Calu3 (cell line): ENCODE measurements at regions not wholly inside any gene's neighbourhood (a gene's known extent, or its start where the extent isn't known, plus 50 kb on each side); places are given as distances from the start of the nearest gene placed in this dataset.

Experiments
- BruUV-seq: library from RNA; stranded (reverse); fragments of 400-500 nt; replicated peaks from 2 replicates; lab custom pipeline; 2021; lab: Mats Ljungman, UMichigan
- CTCF ChIA-PET: fragments of 300-600 bp; sonication (Branson Sonifier 250); formaldehyde crosslinking; loops from one replicate; lab custom pipeline; 2022; ENCODE audit warnings: antibody characterized with exemption; lab: Charles Lee
- DNase-seq: peaks from one replicate; pipeline ENCODE4 v3.0.0; 2022
- H3K27ac Mint-ChIP-seq: one replicate; pipeline ENCODE4 v1.8.0; 2022; ENCODE audit warnings: mixed read lengths; ENCODE audit not compliant: unreplicated experiment
- H3K27me3 Mint-ChIP-seq: one replicate; pipeline ENCODE4 v1.8.0; 2022; ENCODE audit warnings: mixed read lengths; ENCODE audit not compliant: unreplicated experiment
- H3K36me3 Mint-ChIP-seq: one replicate; pipeline ENCODE4 v1.8.0; 2022; ENCODE audit warnings: mild to moderate bottlenecking, moderate library complexity, mixed read lengths; ENCODE audit not compliant: insufficient read depth, unreplicated experiment
- H3K4me1 Mint-ChIP-seq: one replicate; pipeline ENCODE4 v1.8.0; 2022; ENCODE audit warnings: mild to moderate bottlenecking, low read depth, mixed read lengths; ENCODE audit not compliant: unreplicated experiment
- H3K4me3 Mint-ChIP-seq: one replicate; pipeline ENCODE4 v1.8.0; 2022; ENCODE audit warnings: mild to moderate bottlenecking, low read depth, moderate library complexity, mixed read lengths; ENCODE audit not compliant: unreplicated experiment
- H3K9me3 Mint-ChIP-seq: one replicate; pipeline ENCODE4 v1.8.0; 2022; ENCODE audit warnings: low read depth, mixed read lengths; ENCODE audit not compliant: unreplicated experiment
- intact Hi-C: fragments of 100-400 bp; cut with micrococcal nuclease; formaldehyde crosslinking; loops from one replicate; pipeline ENCODE4 v1.10.0; 2022; ENCODE audit not compliant: unreplicated experiment
- TF ChIP-seq, protein P1 (sequence below): fragments of 200-600 bp; IDR thresholded peaks from one replicate; pipeline ENCODE4 v1.8.0; 2022; ENCODE audit warnings: antibody characterized with exemption; ENCODE audit not compliant: unreplicated experiment

- no peak overlapping the region for H3K27ac Mint-ChIP-seq
- no TSS peak for BruUV-seq
- H3K36me3 Mint-ChIP-seq, result no peaks in the 10 kb centered on the region
- H3K27me3 Mint-ChIP-seq, result no peaks in the 10 kb centered on the region
- H3K4me3 Mint-ChIP-seq, result no peak overlapping the region
- CTCF ChIA-PET, result no interaction called here
- TF ChIP-seq, protein P1, sequence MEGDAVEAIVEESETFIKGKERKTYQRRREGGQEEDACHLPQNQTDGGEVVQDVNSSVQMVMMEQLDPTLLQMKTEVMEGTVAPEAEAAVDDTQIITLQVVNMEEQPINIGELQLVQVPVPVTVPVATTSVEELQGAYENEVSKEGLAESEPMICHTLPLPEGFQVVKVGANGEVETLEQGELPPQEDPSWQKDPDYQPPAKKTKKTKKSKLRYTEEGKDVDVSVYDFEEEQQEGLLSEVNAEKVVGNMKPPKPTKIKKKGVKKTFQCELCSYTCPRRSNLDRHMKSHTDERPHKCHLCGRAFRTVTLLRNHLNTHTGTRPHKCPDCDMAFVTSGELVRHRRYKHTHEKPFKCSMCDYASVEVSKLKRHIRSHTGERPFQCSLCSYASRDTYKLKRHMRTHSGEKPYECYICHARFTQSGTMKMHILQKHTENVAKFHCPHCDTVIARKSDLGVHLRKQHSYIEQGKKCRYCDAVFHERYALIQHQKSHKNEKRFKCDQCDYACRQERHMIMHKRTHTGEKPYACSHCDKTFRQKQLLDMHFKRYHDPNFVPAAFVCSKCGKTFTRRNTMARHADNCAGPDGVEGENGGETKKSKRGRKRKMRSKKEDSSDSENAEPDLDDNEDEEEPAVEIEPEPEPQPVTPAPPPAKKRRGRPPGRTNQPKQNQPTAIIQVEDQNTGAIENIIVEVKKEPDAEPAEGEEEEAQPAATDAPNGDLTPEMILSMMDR, result no peak
- H3K9me3 Mint-ChIP-seq, result no peaks in the 10 kb centered on the region
- no peaks in the 10 kb centered on the region for H3K4me1 Mint-ChIP-seq
- intact Hi-C loops, result no loop called here
- DNase-seq, result no peak
Observed at GRCh38 chr6:148044261-148044751, 298.3 kb upstream of the SASH1 start.

GRCh38 chr6:148044921-148045320 lies 297.7 kb upstream of the SASH1 start:
- intact Hi-C loops, result no loop called here
- Mint-ChIP-seq H3K36me3 (no peaks in the 10 kb centered on the region), H3K27ac (no peak overlapping the region), H3K4me3 (no peak overlapping the region), H3K27me3 (no peaks in the 10 kb centered on the region), H3K4me1 (no peaks in the 10 kb centered on the region), H3K9me3 (no peaks in the 10 kb centered on the region)
- CTCF ChIA-PET, result no interaction called here
- BruUV-seq, result no TSS peak
- TF ChIP-seq, protein P1, result no peak
- no peak for DNase-seq

DNA sequence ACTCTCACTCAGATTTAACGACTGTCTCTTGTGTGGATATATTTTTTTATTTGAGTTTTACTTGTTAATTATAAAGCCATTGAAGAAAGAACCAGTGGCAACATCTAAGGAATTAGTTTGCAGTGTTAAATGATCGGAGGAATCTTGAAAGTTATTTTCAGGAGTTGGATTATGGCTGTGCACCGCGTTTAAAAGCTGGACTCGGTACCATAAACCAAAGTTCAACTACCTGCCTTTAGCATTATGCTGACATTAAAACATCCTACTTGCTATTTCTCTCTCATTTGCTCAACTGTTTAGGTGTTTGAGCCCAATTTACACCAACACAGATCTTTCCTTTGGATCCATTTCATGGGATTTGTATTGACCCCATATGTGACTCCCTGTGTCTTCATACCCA lies 289.4 kb upstream of the SASH1 start:
- CTCF ChIA-PET, result no interaction called here
- Mint-ChIP-seq H3K27ac (no peak overlapping the region), H3K4me3 (no peak overlapping the region), H3K27me3 (no peaks in the 10 kb centered on the region), H3K4me1 (no peaks in the 10 kb centered on the region), H3K9me3 (peaks cover 7% of the 10 kb centered on the region), H3K36me3 (no peaks in the 10 kb centered on the region)
- BruUV-seq, result no TSS peak
- intact Hi-C loops, result no loop called here
- no peak for DNase-seq
- TF ChIP-seq, protein P1, result no peak

DNA sequence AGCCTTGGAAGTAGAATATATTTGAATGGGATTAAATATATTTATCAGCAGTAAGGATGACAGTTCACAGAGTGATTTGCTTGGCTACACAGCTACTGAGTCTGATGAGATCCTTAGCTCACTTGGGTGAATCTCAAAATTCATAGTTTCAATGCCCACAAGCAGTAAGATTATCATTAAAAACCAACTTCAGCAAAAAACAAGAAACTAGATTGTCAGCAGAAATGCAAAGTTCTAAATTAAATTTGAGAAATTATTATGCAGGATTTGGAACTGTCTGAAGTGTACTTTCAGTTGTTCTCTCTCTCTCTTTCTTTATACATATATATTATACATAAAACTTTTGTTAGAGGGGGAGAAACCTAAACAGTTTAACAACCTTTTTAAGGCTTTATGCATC lies 288.8 kb upstream of the SASH1 start:
- Mint-ChIP-seq H3K27me3 (no peaks in the 10 kb centered on the region), H3K4me1 (no peaks in the 10 kb centered on the region), H3K36me3 (no peaks in the 10 kb centered on the region), H3K9me3 (peaks cover 7% of the 10 kb centered on the region), H3K4me3 (no peak overlapping the region), H3K27ac (no peak overlapping the region)
- intact Hi-C loops, result no loop called here
- CTCF ChIA-PET, result no interaction called here
- TF ChIP-seq, protein P1, result no peak
- no TSS peak for BruUV-seq
- DNase-seq, result no peak
